ENCODE measurements at regions not wholly inside any gene's neighbourhood (a gene's known extent, or its start where the extent isn't known, plus 50 kb on each side); places are given as distances from the start of the nearest gene placed in this dataset.

- no peak for TF ChIP-seq CTCF (IDR thresholded peaks at IDR 0.05; ENCODE audit: low read length)
- no peak for TF ChIP-seq EZH2 (IDR thresholded peaks at IDR 0.05; ENCODE audit: borderline replicate concordance, low read length)
Measured at GRCh38 chr15:39108021-39108420, 472.9 kb upstream of the THBS1 start.
